Kidney (tissue), 13 donors: ENCODE measurements at regions not wholly inside any gene's neighbourhood (a gene's known extent, or its start where the extent isn't known, plus 50 kb on each side); places are given as distances from the start of the nearest gene placed in this dataset.

Experiments used
- DNase-seq, 5 donors: peaks; one replicate each; pipeline ENCODE4 v3.0.0-alpha.2; 2013 to 2020
- FAIRE-seq: peaks from 2 replicates; lab custom pipeline; 2012; peaks lifted over from hg19 to GRCh38; lab: Jason Lieb, UNC
- H3K27ac ChIP-seq, 2 donors: one replicate each; pipeline ENCODE4 v1.7.0; 2013; ENCODE audit warnings: low read depth in 2 of 2, low read length in 2 of 2, inconsistent platforms in 1 of 2
- H3K27me3 ChIP-seq: one replicate; pipeline ENCODE4 v1.7.1; 2013; ENCODE audit warnings: low read length, inconsistent platforms; ENCODE audit not compliant: control insufficient read depth, insufficient read depth
- H3K36me3 ChIP-seq, 3 donors: one replicate each; pipeline versions ENCODE4 v1.7.0 to v1.7.1; 2013; ENCODE audit warnings: low read length in 3 of 3, control low read depth in 1 of 3, inconsistent platforms in 1 of 3; ENCODE audit not compliant: insufficient read depth in 3 of 3, control insufficient read depth in 2 of 3
- H3K4me1 ChIP-seq, 3 donors: one replicate each; pipeline versions ENCODE4 v1.7.0 to v1.7.1; 2013; ENCODE audit warnings: low read length in 3 of 3, inconsistent platforms in 1 of 3, low read depth in 1 of 3; ENCODE audit not compliant: control insufficient read depth in 2 of 3, insufficient read depth in 2 of 3
- H3K4me3 ChIP-seq, 3 donors: one replicate each; pipeline versions ENCODE4 v1.7.0 to v1.8.1; 2013; ENCODE audit warnings: low read length in 3 of 3, control low read depth in 1 of 3, inconsistent platforms in 1 of 3
- H3K9ac ChIP-seq, 3 donors: one replicate each; pipeline versions ENCODE4 v1.7.0 to v1.7.1; 2013; ENCODE audit warnings: low read length in 3 of 3, control low read depth in 1 of 3, inconsistent platforms in 1 of 3
- H3K9me3 ChIP-seq, 3 donors: one replicate each; pipeline versions ENCODE4 v1.7.0 to v1.7.1; 2013; ENCODE audit warnings: low read length in 3 of 3, control low read depth in 1 of 3, inconsistent platforms in 1 of 3; ENCODE audit not compliant: control insufficient read depth in 2 of 3, insufficient read depth in 1 of 3
- intact Hi-C: fragments of 100-400 bp; cut with DNase I; formaldehyde crosslinking; loops from one replicate; pipeline ENCODE4 v1.11.1; 2022
- TF ChIP-seq, protein P1 (sequence below): IDR thresholded peaks from 3 replicates; pipeline ENCODE4 v1.5.1; 2012; ENCODE audit warnings: mild to moderate bottlenecking, moderate library complexity, borderline replicate concordance; ENCODE audit not compliant: insufficient read depth; ENCODE audit errors: extremely low read depth
- donor health status: control.
- donor health status: control.
- donor health status: control.
- donor health status: control.
- donor health status: control.
- donor health status: DM: yes; HTN: yes; CAD: no.
- donor health status: Normal renal cell carcinoma (clear cell type).

DNA sequence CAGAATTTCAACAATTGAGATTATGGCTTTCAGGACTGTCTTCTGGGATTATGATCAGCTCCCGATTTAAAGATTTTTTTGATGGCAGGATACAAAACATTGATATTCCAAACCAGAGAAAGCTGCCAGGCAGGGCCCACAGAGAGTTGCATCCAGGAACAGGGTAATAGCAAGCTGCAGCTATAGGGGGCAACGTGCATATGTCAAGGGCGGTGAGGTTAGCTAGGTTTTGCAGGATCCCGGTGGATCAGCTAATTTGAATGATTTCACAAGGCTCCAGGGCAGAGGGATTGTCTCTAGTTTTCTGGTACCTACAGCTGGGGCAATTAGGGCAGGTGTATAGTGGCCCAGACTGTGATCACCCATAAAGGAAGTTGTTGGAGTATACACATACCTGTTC lies 339.4 kb downstream of the CHSY3 start:
- TF ChIP-seq, protein P1, sequence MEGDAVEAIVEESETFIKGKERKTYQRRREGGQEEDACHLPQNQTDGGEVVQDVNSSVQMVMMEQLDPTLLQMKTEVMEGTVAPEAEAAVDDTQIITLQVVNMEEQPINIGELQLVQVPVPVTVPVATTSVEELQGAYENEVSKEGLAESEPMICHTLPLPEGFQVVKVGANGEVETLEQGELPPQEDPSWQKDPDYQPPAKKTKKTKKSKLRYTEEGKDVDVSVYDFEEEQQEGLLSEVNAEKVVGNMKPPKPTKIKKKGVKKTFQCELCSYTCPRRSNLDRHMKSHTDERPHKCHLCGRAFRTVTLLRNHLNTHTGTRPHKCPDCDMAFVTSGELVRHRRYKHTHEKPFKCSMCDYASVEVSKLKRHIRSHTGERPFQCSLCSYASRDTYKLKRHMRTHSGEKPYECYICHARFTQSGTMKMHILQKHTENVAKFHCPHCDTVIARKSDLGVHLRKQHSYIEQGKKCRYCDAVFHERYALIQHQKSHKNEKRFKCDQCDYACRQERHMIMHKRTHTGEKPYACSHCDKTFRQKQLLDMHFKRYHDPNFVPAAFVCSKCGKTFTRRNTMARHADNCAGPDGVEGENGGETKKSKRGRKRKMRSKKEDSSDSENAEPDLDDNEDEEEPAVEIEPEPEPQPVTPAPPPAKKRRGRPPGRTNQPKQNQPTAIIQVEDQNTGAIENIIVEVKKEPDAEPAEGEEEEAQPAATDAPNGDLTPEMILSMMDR: no peak
- intact Hi-C loops: no loop called here
- H3K9ac ChIP-seq: no peak overlapping the region
- H3K36me3 ChIP-seq: no peaks in the 10 kb centered on the region
- no peak overlapping the region for H3K4me3 ChIP-seq
- DNase-seq (no peak), FAIRE-seq (no peak)
- H3K9me3 ChIP-seq: no peaks in the 10 kb centered on the region
- no peaks in the 10 kb centered on the region for H3K4me1 ChIP-seq
- H3K27me3 ChIP-seq: no peaks in the 10 kb centered on the region
- H3K27ac ChIP-seq: no peak overlapping the region

- DNase-seq (peak in 1 of 5 donors; percentile 11), FAIRE-seq (no peak)
- no peak overlapping the region for H3K27ac ChIP-seq
- no peaks in the 10 kb centered on the region for H3K27me3 ChIP-seq
- no peaks in the 10 kb centered on the region for H3K9me3 ChIP-seq
- no peak overlapping the region for H3K4me3 ChIP-seq
- no peaks in the 10 kb centered on the region for H3K4me1 ChIP-seq
- H3K36me3 ChIP-seq: no peaks in the 10 kb centered on the region
- TF ChIP-seq, protein P1: no peak
- intact Hi-C loops: no loop called here
- no peak overlapping the region for H3K9ac ChIP-seq
Observed at GRCh38 chr5:130237721-130238120, 333.5 kb downstream of the CHSY3 start.
